GM18520 (cell line): ENCODE measurements at regions not wholly inside any gene's neighbourhood (a gene's known extent, or its start where the extent isn't known, plus 50 kb on each side); places are given as distances from the start of the nearest gene placed in this dataset.

Experiments used
- ATAC-seq: cut with Tn5 transposase; IDR thresholded peaks from one replicate; pipeline ENCODE4 v1.9.1; 2021; ENCODE audit not compliant: unreplicated experiment

- no peak for ATAC-seq
Measured at GRCh38 chr6:133688705-133689492, 200.0 kb upstream of the TCF21 start.

GRCh38 chr6:133689863-133690262 is 199.1 kb upstream of the TCF21 start:
- no peak for ATAC-seq

DNA sequence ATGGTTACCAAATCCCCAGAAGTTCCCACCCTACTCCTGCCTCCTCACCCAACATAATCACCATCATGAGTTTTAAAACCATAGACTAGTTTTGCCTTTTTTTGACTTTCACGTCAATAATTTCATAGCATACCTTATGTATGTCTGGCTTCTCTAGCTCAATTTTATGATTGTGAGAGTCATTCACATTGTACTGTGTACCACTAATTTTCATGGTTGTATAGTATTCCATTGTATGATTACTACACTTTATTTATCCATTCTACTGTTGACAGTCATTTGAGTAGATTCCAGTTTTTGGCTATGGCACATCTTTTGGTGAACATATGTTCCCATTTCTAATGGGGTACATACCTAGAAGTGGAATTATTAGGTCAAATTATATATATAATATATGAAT is 195.3 kb upstream of the TCF21 start:
- no peak for ATAC-seq

DNA sequence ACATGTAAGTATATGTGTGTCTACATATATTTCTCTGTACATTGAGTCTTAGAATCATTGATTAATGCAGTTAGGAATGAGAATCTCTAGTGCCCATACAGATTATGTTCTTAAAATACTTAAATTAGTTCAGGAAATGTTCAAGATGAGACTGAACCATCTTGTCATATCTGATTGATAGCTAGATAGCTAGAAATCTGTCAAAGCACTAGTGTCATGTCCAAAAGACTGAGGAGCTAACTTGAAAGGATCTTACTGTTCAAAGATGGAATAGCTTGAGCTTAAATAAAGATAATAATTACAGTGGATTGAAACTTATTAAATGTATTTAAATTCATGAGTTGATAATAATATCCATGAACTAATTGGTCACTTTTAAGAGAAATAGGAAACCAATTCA is 191.7 kb upstream of the TCF21 start:
- ATAC-seq, result no peak

DNA sequence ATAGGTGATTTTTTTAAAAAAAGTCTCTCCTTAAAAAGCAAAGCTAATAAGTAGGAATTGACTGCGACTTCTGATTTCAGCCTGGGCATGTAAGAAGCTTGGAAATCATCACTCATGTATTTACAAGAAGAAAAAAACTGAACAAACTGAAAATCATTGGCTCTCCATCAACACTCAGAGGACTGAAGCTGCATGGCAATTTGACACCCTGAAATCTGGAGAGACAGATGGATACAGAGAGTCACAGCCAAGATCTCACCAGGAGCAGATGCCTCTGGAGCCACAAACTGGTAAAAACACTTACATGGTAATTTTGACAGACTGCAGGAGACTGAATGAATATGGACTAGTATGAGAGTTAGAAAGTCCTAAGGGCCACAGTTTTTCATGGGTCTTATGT is 191.2 kb upstream of the TCF21 start:
- ATAC-seq, result no peak

DNA sequence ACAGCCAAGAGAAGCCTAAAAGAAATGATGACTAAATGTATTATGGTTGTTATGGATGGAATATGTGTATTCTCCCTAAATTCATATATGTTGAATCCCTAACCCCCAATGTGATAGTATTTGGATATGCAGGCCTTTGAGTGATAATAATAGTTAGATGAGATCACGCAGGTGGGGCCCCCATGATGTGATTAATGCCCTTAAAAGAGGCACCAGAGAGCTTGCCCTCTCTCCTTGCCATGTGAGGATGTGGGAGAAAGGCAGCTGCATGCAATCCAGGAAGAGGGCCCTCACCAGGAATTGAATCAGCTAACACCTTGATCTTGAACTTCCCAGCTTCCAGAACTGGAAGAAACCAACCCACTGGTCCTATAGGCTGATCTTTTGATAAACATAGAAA is 190.6 kb upstream of the TCF21 start:
- ATAC-seq, result no peak

DNA sequence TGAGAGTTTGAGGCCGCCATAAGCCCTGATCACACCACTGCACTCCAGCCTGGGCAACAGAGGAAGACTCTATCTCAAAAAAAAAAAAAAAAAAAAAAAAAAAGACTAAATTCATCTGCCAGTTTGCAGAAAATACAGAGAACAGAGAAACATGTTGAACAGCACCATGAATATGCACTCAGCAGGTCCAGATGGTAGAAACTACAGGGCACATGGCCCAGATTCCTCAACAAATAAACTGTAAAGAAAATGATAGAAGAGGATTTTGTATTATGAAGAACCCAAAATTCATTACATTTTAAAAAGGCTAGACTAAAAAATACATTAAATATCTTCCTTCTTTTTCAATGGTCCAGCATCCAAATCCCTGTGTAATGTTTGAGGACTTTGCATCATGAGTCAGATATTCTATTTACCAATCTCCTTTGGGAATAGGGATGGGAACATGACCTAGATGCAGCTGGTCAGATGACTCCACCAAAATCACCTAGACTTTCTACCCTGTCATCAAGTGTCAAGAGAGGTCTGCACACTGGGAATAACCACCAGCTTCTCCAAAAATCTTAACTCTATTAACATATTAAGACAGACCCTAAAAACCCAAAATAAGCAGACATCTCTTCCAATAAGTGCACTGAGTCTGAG is 189.1 kb upstream of the TCF21 start:
- ATAC-seq, result no peak

DNA sequence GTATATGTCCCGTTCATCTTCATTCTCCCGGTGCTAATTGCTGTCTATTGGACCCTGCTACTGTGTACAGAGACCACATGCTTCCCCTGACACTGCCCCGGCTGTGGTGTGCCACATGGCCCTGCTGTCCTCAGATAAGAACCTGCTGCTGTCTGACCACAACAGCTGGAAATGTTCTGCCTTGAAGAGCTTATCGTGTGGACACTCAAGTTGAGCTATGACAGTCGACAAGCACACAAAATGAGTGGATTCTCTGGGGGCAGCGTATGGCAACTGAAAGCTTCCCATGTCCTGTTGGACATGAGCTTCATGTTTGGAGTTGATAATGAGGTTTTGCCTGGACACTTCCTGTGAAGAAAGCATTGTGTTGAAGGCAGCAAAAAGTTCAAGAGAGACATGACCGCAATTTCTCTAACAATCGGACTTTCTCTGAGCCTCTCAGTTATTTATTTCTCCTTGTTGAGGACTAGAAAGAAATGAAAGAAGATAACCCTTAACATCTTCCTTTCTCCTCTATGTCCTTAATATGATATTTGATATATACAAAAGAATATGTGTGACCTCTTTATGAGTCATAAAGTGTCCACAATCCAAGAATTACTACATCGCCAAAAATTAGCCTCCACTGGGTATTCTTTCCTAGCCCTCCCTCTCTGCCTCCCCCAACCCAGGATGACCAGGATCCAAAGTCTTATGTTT is 187.1 kb upstream of the TCF21 start:
- ATAC-seq, result no peak

DNA sequence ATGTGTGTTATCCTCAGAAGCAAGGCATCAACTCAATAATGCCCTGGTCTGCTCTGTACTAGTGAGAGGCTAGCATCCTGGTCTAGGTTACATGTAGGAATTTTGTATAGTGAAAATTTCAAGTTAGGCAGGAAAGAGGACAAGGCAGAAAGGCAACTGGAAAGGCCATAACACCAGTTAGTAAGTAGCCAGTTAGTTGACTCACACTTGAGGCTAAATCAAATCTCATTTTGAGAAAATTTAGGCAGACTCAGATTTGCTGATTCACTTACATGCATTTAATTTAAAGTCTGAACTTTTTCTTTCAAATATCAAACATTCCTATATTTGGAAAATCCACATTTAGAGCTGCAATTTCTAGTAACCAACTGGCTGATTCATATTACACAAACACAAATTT is 184.5 kb upstream of the TCF21 start:
- no peak for ATAC-seq

DNA sequence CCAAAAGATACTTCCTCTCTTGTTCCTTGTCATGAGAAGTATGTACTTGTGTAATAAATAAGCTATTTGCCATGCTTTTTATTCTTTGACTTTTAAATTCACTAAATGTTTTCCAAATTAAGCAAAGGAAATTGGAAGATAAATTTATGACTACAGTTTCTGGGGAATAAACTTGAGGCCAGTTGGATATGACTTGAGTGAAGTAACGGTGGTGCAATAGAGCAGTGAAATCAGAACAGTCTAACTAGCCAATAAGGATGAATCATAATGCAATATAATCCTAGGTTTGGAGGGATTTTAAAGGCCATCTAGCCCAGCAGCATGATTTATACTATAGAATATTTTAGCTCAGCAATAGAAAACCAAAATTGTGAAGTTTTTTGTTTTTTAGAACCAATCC is 183.8 kb upstream of the TCF21 start:
- ATAC-seq, result no peak

- no peak for ATAC-seq
Measured at GRCh38 chr6:133705731-133706130, 183.2 kb upstream of the TCF21 start.

- ATAC-seq, result peak; percentile 65
Measured at GRCh38 chr6:133707456-133707855, 181.5 kb upstream of the TCF21 start.

DNA sequence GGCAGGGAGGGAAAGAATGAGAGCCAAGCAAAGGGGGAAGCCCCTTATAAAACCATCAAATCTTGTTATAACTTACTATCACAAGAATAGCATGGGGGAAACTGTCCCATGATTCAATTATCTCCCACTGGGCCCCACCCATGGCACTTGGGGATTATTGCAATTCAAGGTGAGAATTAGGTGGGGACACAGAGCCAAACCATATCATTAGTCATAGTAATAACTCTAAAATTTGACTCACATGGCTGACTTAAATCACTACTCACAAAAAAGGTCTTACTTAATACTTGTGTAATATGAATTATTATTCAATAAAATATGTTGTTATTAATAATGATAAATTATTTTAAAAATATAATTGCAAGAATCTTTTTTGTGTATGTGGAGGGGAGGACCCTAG is 178.1 kb upstream of the TCF21 start:
- no peak for ATAC-seq

- no peak for ATAC-seq
Measured at GRCh38 chr6:133715270-133715669, 173.6 kb upstream of the TCF21 start.

DNA sequence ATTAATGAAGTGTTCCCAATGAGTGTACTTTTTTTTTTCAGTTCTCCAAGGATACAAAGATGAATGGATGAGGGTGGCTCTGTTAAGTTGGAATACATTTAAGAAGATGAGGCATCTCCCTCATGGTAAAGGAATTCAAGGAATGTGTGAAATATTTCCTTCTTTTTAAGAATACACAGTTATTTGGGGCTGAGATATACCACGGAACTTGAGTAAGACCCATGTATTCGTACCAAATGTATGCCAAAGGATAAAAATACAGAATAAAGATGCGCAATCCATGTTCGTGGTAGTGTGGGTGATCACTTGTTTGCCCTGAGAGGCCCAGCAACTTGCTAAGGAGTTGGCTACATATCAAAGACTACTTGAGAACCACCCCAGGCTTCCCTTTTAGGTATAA is 164.2 kb upstream of the TCF21 start:
- ATAC-seq, result no peak

DNA sequence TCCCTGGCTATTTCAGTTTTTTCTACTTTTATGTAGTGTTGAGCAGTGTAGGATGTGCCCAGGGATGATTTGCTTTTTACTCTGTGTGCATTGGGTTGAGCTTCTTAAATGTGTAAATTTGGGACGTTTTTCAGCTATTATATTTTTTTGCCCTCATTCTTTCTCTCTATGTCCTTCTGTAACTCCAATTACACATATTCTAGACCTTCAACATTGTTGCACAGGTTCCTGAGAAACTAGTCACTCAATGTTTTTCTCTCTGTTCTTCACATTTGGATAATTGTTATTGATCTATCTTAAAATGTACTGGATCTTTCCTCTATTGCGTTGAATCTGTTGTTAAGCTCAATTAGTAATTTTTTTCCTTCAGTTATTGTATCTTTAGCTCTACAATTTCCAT is 162.7 kb upstream of the TCF21 start:
- no peak for ATAC-seq

GRCh38 chr6:133730881-133731280 is 158.0 kb upstream of the TCF21 start:
- no peak for ATAC-seq

GRCh38 chr6:133740218-133740617 is 148.7 kb upstream of the TCF21 start:
- ATAC-seq, result no peak

DNA sequence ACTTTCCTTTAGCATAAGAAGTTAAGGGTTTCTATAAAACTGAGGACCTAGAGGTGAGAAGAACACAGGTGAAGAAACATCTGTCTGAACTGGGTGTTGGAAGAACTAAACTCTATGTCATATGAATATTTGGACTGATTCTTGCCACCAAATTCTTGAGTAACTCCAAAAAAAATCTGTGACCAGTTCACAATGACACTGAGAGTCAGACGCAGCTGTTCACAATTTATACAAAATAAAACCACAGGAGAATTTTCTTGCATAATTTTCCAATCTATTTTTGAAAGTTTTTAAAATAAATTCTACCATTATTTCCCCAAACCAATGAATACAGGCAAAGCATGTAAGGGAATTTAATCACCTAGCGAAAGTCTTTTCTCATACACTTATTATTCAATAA is 148.1 kb upstream of the TCF21 start:
- ATAC-seq, result no peak

DNA sequence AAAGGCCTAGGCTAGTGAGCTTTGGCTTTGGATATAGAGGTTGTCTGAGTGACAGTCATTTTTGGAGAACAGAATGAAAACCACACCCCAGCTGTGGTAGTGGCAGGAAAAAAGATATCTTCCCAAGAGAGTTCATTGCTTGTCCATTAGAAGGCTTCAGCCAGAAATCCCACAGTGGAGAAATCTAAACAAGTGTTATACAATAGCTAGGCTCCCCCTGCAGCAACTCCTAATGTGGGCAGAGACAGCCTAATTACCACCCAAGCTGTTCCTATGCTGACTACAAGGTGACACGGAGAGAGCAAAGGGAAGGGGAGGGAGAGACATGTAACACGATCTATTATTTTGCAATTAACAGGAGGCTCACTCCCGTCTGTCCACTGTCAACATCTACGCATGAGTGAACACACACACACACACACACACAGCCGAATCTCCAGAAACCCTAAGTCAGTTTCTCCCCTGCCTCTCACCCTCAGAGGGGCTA is 147.5 kb upstream of the TCF21 start:
- no peak for ATAC-seq

DNA sequence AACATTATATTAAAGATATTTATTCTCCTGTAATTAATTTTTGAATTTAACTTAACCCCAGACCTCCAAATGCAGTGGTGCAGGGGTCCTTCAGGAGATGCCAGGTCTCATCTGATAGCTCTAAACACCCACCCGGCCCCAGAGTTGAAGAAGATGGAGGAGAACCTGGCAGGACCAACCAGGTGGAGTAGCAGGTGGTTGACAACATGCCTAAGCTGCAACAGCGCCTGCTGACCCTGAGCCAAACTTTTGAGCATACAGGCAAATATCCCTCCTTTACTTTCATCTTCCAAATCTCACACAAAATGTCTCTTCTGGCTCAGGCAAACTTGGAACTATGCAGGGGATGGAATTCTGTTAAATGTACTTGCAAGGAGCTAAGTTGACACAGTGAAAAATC is 145.3 kb upstream of the TCF21 start:
- ATAC-seq, result no peak

DNA sequence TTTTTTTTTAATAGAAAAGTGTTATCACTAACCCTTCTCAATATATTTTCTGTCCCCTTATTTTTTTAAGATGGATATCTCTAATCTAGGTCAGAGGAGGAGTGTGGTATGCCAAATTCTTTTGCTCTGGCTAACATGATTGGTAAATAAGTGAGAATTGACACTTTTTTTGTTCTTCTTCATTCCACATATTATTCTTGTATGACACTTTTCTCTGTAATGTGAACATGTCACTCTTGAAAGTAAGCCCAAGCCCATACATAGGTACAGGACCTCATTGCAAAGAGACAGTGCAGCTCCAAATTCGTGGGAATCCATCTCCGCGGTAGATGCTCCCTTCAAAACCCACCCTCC is 142.5 kb upstream of the TCF21 start:
- no peak for ATAC-seq
